Stimulated activated naive B cell treated with anti-CD40 and anti-IgM and Interleukin-4, amounts not matched to agents 10 μg/mL and 1 μg/mL and 100 μg/mL, for 72 hours (primary cell): ENCODE measurements at regions not wholly inside any gene's neighbourhood (a gene's known extent, or its start where the extent isn't known, plus 50 kb on each side); places are given as distances from the start of the nearest gene placed in this dataset.

Source experiments
- ATAC-seq, 2 donors: fragments of 150-1000 bp; cut with Tn5 transposase; replicated peaks; 2 replicates each; pipeline ENCODE4 v1.10.0; 2021; ENCODE audit warnings: moderate library complexity in 1 of 2
- DNase-seq: peaks from one replicate; pipeline ENCODE4 v3.0.0; 2021
- H3K27ac Mint-ChIP-seq: one replicate; pipeline ENCODE4 v1.8.0; 2022; ENCODE audit warnings: mild to moderate bottlenecking, mixed read lengths
- H3K27me3 Mint-ChIP-seq, 2 donors: one replicate each; pipeline ENCODE4 v1.8.0; 2022; ENCODE audit warnings: mixed read lengths in 2 of 2
- H3K36me3 Mint-ChIP-seq, 2 donors: one replicate each; pipeline ENCODE4 v1.8.0; 2022; ENCODE audit warnings: mixed read lengths in 2 of 2, mild to moderate bottlenecking in 1 of 2
- H3K4me1 Mint-ChIP-seq, 2 donors: one replicate each; pipeline ENCODE4 v1.8.0; 2022; ENCODE audit warnings: mixed read lengths in 2 of 2, mild to moderate bottlenecking in 1 of 2
- H3K4me3 Mint-ChIP-seq, 2 donors: one replicate each; pipeline ENCODE4 v1.8.0; 2022; ENCODE audit warnings: mild to moderate bottlenecking in 2 of 2, mixed read lengths in 2 of 2, moderate library complexity in 1 of 2
- H3K9me3 Mint-ChIP-seq, 2 donors: one replicate each; pipeline ENCODE4 v1.8.0; 2022; ENCODE audit warnings: mixed read lengths in 2 of 2, mild to moderate bottlenecking in 1 of 2

GRCh38 chr3:194280777-194281176 lies 70.4 kb downstream of the CPN2 start:
- ATAC-seq (no peak), DNase-seq (no peak)
- H3K36me3 Mint-ChIP-seq: no peaks in the 10 kb centered on the region
- H3K27ac Mint-ChIP-seq: no peak overlapping the region
- no peaks in the 10 kb centered on the region for H3K9me3 Mint-ChIP-seq
- H3K4me1 Mint-ChIP-seq: no peaks in the 10 kb centered on the region
- H3K27me3 Mint-ChIP-seq: peaks cover 39 to 56% of the 10 kb centered on the region in 2 donors
- no peak overlapping the region for H3K4me3 Mint-ChIP-seq

DNA sequence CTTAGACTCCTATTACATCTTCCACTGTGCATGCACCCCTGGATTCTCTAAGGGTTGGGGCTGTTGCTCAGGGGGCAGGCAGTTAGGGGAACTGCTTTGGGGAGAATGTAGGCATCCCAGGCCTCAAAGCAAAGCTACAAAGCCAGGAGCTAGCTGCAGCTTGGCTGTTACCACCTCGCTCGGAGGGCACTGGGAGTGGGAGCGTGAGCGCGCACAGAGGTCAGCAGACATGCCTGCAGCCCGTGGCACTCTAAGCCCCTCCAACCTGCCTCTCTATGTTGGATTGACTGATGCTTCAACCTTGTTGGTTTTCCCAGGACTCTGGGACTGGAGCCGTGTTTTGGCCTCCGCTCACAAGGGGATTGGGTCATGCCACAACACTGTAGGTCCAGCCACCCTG lies 69.8 kb downstream of the CPN2 start:
- no peak overlapping the region for H3K27ac Mint-ChIP-seq
- H3K27me3 Mint-ChIP-seq: peaks cover 36 to 53% of the 10 kb centered on the region in 2 donors
- DNase-seq: no peak
- no peaks in the 10 kb centered on the region for H3K9me3 Mint-ChIP-seq
- H3K4me3 Mint-ChIP-seq: no peak overlapping the region
- no peaks in the 10 kb centered on the region for H3K36me3 Mint-ChIP-seq
- H3K4me1 Mint-ChIP-seq: no peaks in the 10 kb centered on the region
- no peak for ATAC-seq

DNA sequence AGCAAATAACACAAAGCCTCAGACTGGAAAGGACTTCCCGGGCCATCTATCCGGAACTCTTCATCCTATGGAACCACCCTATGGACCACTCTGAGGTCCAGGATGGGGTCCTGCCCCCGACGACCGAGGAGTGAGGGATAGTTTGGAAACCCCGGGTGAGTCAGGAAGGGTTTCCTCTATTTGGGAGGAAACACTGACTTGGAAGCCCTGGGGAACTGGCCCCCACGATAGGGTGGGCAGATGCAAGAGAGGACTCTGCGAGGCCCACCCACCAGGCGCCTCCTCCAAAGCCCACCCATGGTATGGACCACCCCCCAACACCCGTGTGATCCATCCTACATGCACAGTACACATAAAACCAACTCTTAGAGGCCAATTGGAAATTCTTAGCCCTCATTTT lies 69.4 kb downstream of the CPN2 start:
- Mint-ChIP-seq H3K4me1 (no peaks in the 10 kb centered on the region), H3K4me3 (no peak overlapping the region), H3K27me3 (peaks cover 36 to 51% of the 10 kb centered on the region in 2 donors), H3K9me3 (no peaks in the 10 kb centered on the region), H3K36me3 (no peaks in the 10 kb centered on the region), H3K27ac (no peak overlapping the region)
- DNase-seq (no peak), ATAC-seq (no peak)

GRCh38 chr3:194282436-194283122 lies 68.5 kb downstream of the CPN2 start:
- Mint-ChIP-seq H3K27me3 (peaks cover 38 to 47% of the 10 kb centered on the region in 2 donors), H3K27ac (no peak overlapping the region), H3K4me1 (no peaks in the 10 kb centered on the region), H3K4me3 (no peak overlapping the region), H3K9me3 (no peaks in the 10 kb centered on the region), H3K36me3 (no peaks in the 10 kb centered on the region)
- DNase-seq: no peak
- no peak for ATAC-seq

DNA sequence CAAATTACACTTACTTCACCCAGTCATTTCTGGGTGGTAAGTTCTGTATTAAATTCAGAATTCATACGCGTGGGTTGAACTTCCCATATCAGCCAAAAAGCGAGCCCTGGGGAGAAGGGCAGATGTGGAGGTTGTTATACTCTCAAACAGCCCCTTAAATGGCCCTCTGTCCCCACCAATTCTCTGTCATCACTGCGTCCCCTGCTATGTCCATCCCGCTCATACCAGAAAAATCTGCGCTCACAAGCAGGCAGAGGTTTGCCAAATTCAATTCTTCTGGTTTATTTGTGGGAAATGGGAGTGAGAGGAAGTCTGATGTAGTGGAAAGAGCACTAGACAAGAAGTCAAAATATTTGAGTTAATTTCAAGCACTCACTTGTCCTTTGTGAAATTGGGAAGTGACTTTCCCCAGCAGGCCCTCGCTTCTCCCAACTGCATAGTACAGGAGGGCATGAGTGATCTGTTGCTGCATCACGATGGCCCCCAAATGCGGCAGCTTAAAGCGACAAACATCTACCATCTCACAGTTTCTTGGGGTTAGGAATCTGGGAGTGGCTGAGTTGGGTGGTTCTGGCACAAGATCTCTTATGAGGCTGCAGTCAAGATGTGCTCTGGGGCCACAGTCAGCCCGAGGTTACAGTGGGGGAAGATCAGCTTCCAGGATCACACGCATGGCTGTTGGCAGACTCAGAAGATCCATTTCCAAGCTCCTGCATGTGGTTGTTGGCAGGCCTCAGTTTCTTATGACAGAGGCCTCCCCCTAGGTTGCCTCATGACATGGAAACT lies 67.7 kb downstream of the CPN2 start:
- no peak for DNase-seq

GRCh38 chr3:194284351-194284750 lies 66.8 kb downstream of the CPN2 start:
- H3K27ac Mint-ChIP-seq: no peak overlapping the region
- H3K9me3 Mint-ChIP-seq: no peaks in the 10 kb centered on the region
- no peaks in the 10 kb centered on the region for H3K4me1 Mint-ChIP-seq
- ATAC-seq (no peak), DNase-seq (no peak)
- H3K36me3 Mint-ChIP-seq: no peaks in the 10 kb centered on the region
- no peak overlapping the region for H3K4me3 Mint-ChIP-seq
- peaks cover 42 to 57% of the 10 kb centered on the region in 2 donors for H3K27me3 Mint-ChIP-seq

More for the DNA sequence above, 67.7 kb downstream of the CPN2 start:
- no peak overlapping the region for H3K27ac Mint-ChIP-seq
- no peaks in the 10 kb centered on the region for H3K4me1 Mint-ChIP-seq
- H3K27me3 Mint-ChIP-seq: peaks cover 40 to 52% of the 10 kb centered on the region in 2 donors
- no peaks in the 10 kb centered on the region for H3K9me3 Mint-ChIP-seq
- ATAC-seq: no peak
- no peak overlapping the region for H3K4me3 Mint-ChIP-seq
- H3K36me3 Mint-ChIP-seq: no peaks in the 10 kb centered on the region

DNA sequence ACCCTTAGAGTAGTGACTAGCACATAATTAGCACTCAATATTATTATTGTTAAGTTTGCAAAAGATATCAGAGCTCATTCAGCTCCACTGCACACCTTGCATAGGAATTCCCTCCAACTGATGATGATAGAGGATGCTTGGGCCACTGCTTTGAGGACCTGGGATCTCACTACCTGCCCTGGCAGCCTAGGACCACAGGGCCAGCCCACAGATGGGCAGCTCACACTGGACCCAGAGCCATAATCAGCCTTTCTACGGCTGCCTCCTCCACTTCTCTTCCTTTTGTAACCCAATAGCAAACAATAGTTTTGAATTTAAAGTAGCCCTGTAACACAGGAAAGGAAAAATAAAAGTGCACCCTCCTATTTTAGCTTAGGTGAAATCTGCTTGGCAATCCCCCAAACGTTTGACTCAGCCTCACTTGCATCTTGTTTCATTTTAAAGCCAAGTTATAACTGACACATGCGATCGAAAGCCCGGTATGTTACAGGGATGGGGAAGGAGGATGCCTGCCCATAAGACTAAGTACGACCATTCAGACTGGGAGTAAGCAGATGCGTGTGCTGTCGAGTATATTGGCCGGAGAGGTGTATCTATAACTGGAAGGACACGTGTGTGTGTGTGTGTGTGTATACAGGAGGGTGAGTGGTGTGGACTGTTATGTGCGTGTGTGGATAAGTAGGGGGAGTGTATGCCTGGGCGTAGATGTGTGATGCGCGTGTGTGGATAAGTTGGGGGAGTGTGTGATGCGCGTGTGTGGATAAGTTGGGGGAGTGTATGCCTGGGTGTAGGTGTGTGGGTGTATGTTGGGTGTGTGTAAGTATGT lies 65.9 kb downstream of the CPN2 start:
- ATAC-seq (no peak), DNase-seq (no peak)
- H3K9me3 Mint-ChIP-seq: peaks cover 1 to 3% of the 10 kb centered on the region in 2 donors
- H3K27me3 Mint-ChIP-seq: peaks cover 37 to 53% of the 10 kb centered on the region in 2 donors
- H3K4me3 Mint-ChIP-seq: no peak overlapping the region
- H3K36me3 Mint-ChIP-seq: no peaks in the 10 kb centered on the region
- H3K27ac Mint-ChIP-seq: no peak overlapping the region
- no peaks in the 10 kb centered on the region for H3K4me1 Mint-ChIP-seq

GRCh38 chr3:194285850-194286197 lies 65.3 kb downstream of the CPN2 start:
- ATAC-seq: no peak
- H3K4me1 Mint-ChIP-seq: no peaks in the 10 kb centered on the region
- peaks cover 32 to 50% of the 10 kb centered on the region in 2 donors for H3K27me3 Mint-ChIP-seq
- no peak for DNase-seq
- H3K9me3 Mint-ChIP-seq: peaks cover 1 to 4% of the 10 kb centered on the region in 2 donors
- H3K27ac Mint-ChIP-seq: no peak overlapping the region
- no peak overlapping the region for H3K4me3 Mint-ChIP-seq
- H3K36me3 Mint-ChIP-seq: no peaks in the 10 kb centered on the region

DNA sequence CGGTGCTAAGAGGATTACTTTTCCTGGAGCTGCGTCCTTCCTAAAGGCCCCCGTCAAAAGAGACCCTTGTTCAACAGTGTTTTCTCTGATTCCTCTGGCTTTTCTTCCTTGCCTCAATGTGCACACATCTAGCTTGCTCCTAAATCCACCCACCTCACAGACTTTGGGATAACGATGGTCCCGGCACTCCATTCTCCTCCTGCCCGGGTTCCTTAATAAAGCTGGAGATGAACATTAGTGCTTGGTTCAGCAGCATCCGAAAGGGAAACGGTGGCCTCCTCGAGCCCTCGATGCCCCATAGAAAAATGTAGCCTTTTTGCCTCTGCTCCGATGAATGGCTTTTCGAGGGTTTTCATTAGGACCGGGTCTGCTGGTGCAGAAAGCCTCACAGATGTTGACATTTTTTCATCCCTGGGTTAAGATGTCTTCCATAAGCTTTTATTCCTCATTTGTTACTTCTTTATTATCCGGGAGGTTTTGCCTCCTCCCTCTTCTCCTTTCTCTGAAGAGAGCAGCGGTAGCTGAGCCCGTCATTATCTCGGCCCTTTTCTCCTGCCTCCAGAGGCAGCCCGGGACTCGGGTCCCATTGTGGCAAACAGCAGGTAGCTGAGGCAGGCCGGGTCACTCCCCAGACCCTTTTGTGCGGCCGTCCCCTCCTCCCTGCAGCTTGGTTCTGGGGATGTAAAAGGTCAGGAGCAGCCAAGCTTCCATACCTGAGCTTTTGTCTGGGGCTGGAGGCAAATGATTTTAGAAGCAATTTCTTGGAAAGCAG lies 64.6 kb downstream of the CPN2 start:
- Mint-ChIP-seq H3K9me3 (peaks cover 4% of the 10 kb centered on the region in 2 donors), H3K36me3 (no peaks in the 10 kb centered on the region), H3K27me3 (peaks cover 28 to 52% of the 10 kb centered on the region in 2 donors), H3K4me3 (no peak overlapping the region), H3K27ac (no peak overlapping the region), H3K4me1 (no peaks in the 10 kb centered on the region)
- DNase-seq: no peak
- ATAC-seq: no peak

- peaks cover 4 to 6% of the 10 kb centered on the region in 2 donors for H3K9me3 Mint-ChIP-seq
- H3K27ac Mint-ChIP-seq: no peak overlapping the region
- no peak overlapping the region for H3K4me3 Mint-ChIP-seq
- H3K27me3 Mint-ChIP-seq: peaks cover 24 to 50% of the 10 kb centered on the region in 2 donors
- DNase-seq (no peak), ATAC-seq (no peak)
- no peaks in the 10 kb centered on the region for H3K36me3 Mint-ChIP-seq
- H3K4me1 Mint-ChIP-seq: no peaks in the 10 kb centered on the region
These were observed 63.8 kb downstream of the CPN2 start for GRCh38 chr3:194287374-194287773.

DNA sequence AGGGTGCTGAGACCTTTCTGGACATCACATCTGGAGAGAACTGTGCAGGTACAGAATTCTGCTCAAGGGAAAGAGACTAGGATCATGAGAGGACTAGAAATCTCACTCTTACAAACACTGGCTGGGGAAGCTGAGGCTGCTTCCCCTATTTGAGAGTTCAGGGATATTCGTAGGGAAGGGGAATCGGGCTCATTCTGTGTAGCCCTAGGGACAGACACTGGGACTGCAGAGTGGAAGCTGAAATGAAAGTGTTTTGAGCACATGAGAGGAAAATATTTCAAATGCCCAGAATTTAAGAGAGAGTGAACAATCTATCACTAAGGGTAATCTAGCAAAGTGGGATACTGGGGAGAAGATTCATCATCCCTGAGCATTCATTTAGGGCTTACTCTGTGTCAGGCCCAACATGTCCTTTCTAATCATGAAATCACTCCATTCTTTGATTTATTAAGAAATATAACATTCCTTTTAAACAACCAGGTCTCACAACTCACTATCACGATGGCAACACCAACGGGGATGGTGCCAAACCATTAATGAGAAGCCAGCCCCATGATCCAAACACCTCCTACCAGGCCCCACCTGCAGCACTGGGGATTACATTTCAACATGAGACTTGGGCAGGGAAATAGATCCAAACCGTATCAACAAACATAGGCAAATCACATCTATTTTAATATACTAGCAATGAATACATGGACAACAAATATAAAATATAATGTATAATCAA lies 63.0 kb downstream of the CPN2 start:
- no peaks in the 10 kb centered on the region for H3K4me1 Mint-ChIP-seq
- H3K9me3 Mint-ChIP-seq: peaks cover 4 to 8% of the 10 kb centered on the region in 2 donors
- ATAC-seq (no peak), DNase-seq (no peak)
- H3K4me3 Mint-ChIP-seq: no peak overlapping the region
- no peak overlapping the region for H3K27ac Mint-ChIP-seq
- no peaks in the 10 kb centered on the region for H3K36me3 Mint-ChIP-seq
- peaks cover 27 to 52% of the 10 kb centered on the region in 2 donors for H3K27me3 Mint-ChIP-seq
